RWPE2 (cell line): ENCODE measurements at regions not wholly inside any gene's neighbourhood (a gene's known extent, or its start where the extent isn't known, plus 50 kb on each side); places are given as distances from the start of the nearest gene placed in this dataset.

Experiments used
- ATAC-seq: fragments of 200-7000 bp; cut with Tn5 transposase; 3 replicates; pipeline ENCODE4 v1.9.1; 2021; ENCODE audit warnings: low read depth
- DNase-seq: peaks from one replicate; pipeline ENCODE4 v3.0.0-alpha.2; 2020; ENCODE audit warnings: low spot score
- H3K27ac ChIP-seq: fragments of 450-650 bp; 2 replicates; pipeline ENCODE4 v1.5.1; 2017; ENCODE audit warnings: mild to moderate bottlenecking; ENCODE audit not compliant: poor library complexity, severe bottlenecking
- H3K27me3 ChIP-seq: fragments of 250-450 bp; sonication (Bioruptor Pico); 2 replicates; pipeline ENCODE4 v1.5.1; 2021; ENCODE audit warnings: mild to moderate bottlenecking, moderate library complexity; ENCODE audit not compliant: insufficient read depth, poor library complexity, severe bottlenecking
- H3K36me3 ChIP-seq: fragments of 250-450 bp; sonication (Bioruptor Pico); 2 replicates; pipeline ENCODE4 v1.5.1; 2020; ENCODE audit warnings: low read depth, mild to moderate bottlenecking, moderate library complexity
- H3K4me1 ChIP-seq: fragments of 250-450 bp; sonication (Bioruptor Pico); 2 replicates; pipeline ENCODE4 v1.5.1; 2021; ENCODE audit warnings: mild to moderate bottlenecking, moderate library complexity; ENCODE audit not compliant: insufficient read depth, poor library complexity, severe bottlenecking
- H3K4me3 ChIP-seq: fragments of 250-450 bp; sonication (Bioruptor Pico); 2 replicates; pipeline ENCODE4 v1.5.1; 2021; ENCODE audit warnings: mild to moderate bottlenecking, moderate library complexity; ENCODE audit not compliant: severe bottlenecking
- H3K9me3 ChIP-seq: fragments of 250-450 bp; sonication (Bioruptor Pico); 2 replicates; pipeline ENCODE4 v1.5.1; 2021; ENCODE audit warnings: mild to moderate bottlenecking, moderate library complexity; ENCODE audit not compliant: severe bottlenecking
- CTCF ChIP-seq: fragments of 450-650 bp; IDR thresholded peaks from one replicate; pipeline ENCODE4 v1.5.1; 2017; ENCODE audit warnings: mild to moderate bottlenecking, moderate library complexity; ENCODE audit not compliant: poor library complexity, severe bottlenecking

DNA sequence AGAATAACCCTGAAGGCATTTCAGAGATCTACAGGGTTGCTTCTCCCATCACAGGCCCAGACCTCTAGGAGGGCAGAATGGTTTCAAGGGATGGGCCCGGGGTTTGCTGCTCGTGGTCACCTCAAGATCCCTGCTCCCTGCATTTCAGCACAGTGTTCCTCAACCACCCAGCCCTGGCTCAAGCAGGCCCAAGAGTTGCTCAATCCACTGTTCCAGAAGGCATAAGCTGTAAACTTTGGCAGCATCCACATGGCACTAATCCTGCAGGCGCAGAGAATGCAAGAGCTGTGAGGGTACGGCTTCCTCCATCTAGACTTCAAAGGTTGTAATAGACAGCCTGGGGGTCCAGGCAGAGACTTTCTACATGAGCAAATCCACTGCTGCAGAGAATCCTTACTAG is 225.0 kb upstream of the UBASH3B start:
- ATAC-seq (no peak), DNase-seq (no peak)
- Histone ChIP-seq H3K27ac (no peak overlapping the region), H3K27me3 (no peaks in the 10 kb centered on the region), H3K9me3 (no peaks in the 10 kb centered on the region), H3K4me3 (no peak overlapping the region), H3K4me1 (no peaks in the 10 kb centered on the region), H3K36me3 (no peaks in the 10 kb centered on the region)
- TF ChIP-seq CTCF, result no peak

- no peak overlapping the region for H3K4me3 ChIP-seq
- ATAC-seq, result no peak
- H3K27ac ChIP-seq, result no peak overlapping the region
- no peak for TF ChIP-seq CTCF
- H3K36me3 ChIP-seq, result no peaks in the 10 kb centered on the region
- H3K27me3 ChIP-seq, result no peaks in the 10 kb centered on the region
- no peaks in the 10 kb centered on the region for H3K9me3 ChIP-seq
- DNase-seq, result no peak
- H3K4me1 ChIP-seq, result peaks cover 22% of the 10 kb centered on the region
These were observed 229.4 kb upstream of the UBASH3B start for GRCh38 chr11:122426073-122426472.

DNA sequence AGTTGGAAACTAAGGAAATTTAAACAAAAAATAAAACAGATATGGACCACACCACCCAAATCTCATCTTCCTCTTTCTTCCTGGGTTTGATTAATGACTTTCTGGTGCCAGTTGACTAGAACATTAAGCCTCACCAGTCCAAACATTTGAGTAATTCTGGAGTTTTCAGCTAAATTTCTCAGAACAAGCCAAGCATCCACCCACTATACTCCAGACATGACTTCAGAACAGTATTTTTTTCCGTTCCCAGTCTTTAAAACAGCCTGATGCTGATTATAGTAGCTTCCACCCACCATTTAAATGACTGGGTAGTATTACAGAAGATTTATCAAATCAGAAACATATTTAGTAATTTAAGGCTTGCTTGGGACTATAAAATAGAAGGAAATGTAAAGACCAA is 230.9 kb upstream of the UBASH3B start:
- DNase-seq (no peak), ATAC-seq (no peak)
- no peak for TF ChIP-seq CTCF
- Histone ChIP-seq H3K36me3 (no peaks in the 10 kb centered on the region), H3K9me3 (no peaks in the 10 kb centered on the region), H3K27ac (no peak overlapping the region), H3K4me3 (no peak overlapping the region), H3K27me3 (no peaks in the 10 kb centered on the region), H3K4me1 (peaks cover 34% of the 10 kb centered on the region)

DNA sequence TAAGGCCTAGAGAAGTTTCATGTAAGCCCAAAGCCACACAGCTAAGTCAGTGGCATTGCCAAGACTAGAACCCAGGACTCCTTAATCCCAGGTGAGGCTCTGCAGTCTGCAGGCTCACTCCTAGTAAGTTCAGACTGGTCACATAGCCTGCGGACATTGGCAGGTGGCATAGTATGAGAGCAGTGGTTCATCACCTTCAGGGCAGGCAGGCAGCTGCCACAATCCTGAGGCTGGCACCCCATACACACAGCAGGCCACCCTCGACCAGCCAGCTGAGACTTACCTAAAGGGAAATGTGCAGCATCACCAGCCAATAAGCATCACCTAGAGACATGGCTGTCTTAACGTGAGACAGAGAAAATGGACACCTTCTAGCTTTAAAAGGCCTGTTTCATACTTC is 231.6 kb upstream of the UBASH3B start:
- Histone ChIP-seq H3K36me3 (no peaks in the 10 kb centered on the region), H3K27ac (peak overlapping the region; percentile 98), H3K4me1 (peaks cover 38% of the 10 kb centered on the region), H3K9me3 (no peaks in the 10 kb centered on the region), H3K27me3 (no peaks in the 10 kb centered on the region), H3K4me3 (no peak overlapping the region)
- DNase-seq (no peak), ATAC-seq (no peak)
- no peak for TF ChIP-seq CTCF

DNA sequence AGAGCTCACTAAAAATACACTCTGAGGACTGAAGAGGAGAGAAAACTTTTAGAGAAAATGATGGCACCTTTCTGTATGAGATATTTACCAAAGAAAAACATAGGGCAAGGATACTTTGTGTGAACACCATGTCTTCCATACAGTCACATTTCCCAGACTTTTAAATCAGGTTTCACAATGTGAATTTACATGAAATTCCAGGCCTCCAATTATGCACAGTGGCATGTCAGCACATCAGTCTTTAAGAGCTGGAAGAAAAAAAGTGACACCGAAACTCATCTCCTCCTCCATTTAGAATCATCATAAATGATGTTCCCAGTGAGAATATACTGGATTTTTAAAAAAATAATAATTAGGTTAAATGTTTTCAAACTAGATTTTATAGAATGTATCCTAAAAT is 232.2 kb upstream of the UBASH3B start:
- Histone ChIP-seq H3K27ac (peak overlapping the region; percentile 98), H3K36me3 (no peaks in the 10 kb centered on the region), H3K4me1 (peaks cover 38% of the 10 kb centered on the region), H3K4me3 (no peak overlapping the region), H3K9me3 (no peaks in the 10 kb centered on the region), H3K27me3 (no peaks in the 10 kb centered on the region)
- DNase-seq (no peak), ATAC-seq (no peak)
- no peak for TF ChIP-seq CTCF
